ENCODE measurements at regions not wholly inside any gene's neighbourhood (a gene's known extent, or its start where the extent isn't known, plus 50 kb on each side); places are given as distances from the start of the nearest gene placed in this dataset.

DNA sequence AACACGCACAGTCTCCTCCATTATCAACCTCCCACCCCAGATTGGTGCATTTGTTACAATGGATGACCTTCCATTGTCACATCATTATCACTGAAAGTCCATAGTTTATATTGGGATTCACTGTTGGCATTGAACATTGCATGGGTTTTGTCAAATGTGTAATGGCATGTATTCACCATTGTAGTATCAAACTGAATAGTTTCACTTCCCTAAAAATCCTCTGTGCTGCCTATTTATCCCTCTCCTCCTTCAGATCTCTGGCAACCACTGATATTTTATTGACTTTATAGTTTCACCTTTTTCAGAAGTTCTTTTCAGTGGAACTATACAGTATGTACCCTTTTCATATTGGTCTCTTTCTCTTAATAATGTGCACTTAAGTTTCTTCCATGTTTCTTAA lies 1565.4 kb downstream of the PCDH18 start:
- Histone ChIP-seq H3K27ac (no peak overlapping the region), H3K9me3 (ENCODE audit: insufficient read depth, low read depth) (no peaks in the 10 kb centered on the region), H3K27me3 (ENCODE audit: insufficient read depth, low read depth) (no peaks in the 10 kb centered on the region), H2AFZ (no peak overlapping the region), H3K9me2 (ENCODE audit: insufficient read depth) (no peaks in the 10 kb centered on the region), H3F3A (ENCODE audit: insufficient read depth, low read depth) (no peaks in the 10 kb centered on the region), H3K79me2 (ENCODE audit: low read depth) (no peaks in the 10 kb centered on the region), H3K36me3 (ENCODE audit: low read depth) (no peaks in the 10 kb centered on the region), H3K4me2 (no peak overlapping the region), H3K4me1 (replicated peaks; ENCODE audit: insufficient read depth) (no peaks in the 10 kb centered on the region), H3K4me3 (no peak overlapping the region), H4K20me1 (ENCODE audit: insufficient read depth) (no peaks in the 10 kb centered on the region)
- intact Hi-C loops (cut with micrococcal nuclease; ENCODE audit: unreplicated experiment): no loop called here
- DNase-seq: no peak
- CTCF ChIA-PET: no interaction called here
- no TSS peak for BruUV-seq (replicated peaks)
- TF ChIP-seq EZH2 (IDR thresholded peaks at IDR 0.05; ENCODE audit: low read depth) (no peak), CTCF (conservative IDR thresholded peaks at IDR 0.05) (no peak)
- POLR2A ChIA-PET (ENCODE audit: unreplicated experiment): no interaction called here

GRCh38 chr4:135963009-135963408 lies 1569.3 kb downstream of the PCDH18 start:
- no peak overlapping the region for H2AFZ ChIP-seq
- H3K9me3 ChIP-seq (ENCODE audit: insufficient read depth, low read depth): no peaks in the 10 kb centered on the region
- TF ChIP-seq CTCF (conservative IDR thresholded peaks at IDR 0.05) (no peak), EZH2 (IDR thresholded peaks at IDR 0.05; ENCODE audit: low read depth) (no peak)
- no peak for DNase-seq
- BruUV-seq (replicated peaks): no TSS peak
- intact Hi-C loops (cut with micrococcal nuclease; ENCODE audit: unreplicated experiment): no loop called here
- no peaks in the 10 kb centered on the region for H3F3A ChIP-seq (ENCODE audit: insufficient read depth, low read depth)
- no peaks in the 10 kb centered on the region for H3K4me1 ChIP-seq (replicated peaks; ENCODE audit: insufficient read depth)
- H3K9me2 ChIP-seq (ENCODE audit: insufficient read depth): no peaks in the 10 kb centered on the region
- H3K79me2 ChIP-seq (ENCODE audit: low read depth): no peaks in the 10 kb centered on the region
- POLR2A ChIA-PET (ENCODE audit: unreplicated experiment): no interaction called here
- H3K27me3 ChIP-seq (ENCODE audit: insufficient read depth, low read depth): no peaks in the 10 kb centered on the region
- H3K36me3 ChIP-seq (ENCODE audit: low read depth): no peaks in the 10 kb centered on the region
- no peak overlapping the region for H3K4me2 ChIP-seq
- H3K27ac ChIP-seq: no peak overlapping the region
- CTCF ChIA-PET: no interaction called here
- H4K20me1 ChIP-seq (ENCODE audit: insufficient read depth): no peaks in the 10 kb centered on the region
- no peak overlapping the region for H3K4me3 ChIP-seq

GRCh38 chr4:135949931-135950330 lies 1582.4 kb downstream of the PCDH18 start:
- TF ChIP-seq EZH2 (IDR thresholded peaks at IDR 0.05; ENCODE audit: low read depth) (no peak), CTCF (conservative IDR thresholded peaks at IDR 0.05) (no peak)
- Histone ChIP-seq H3K9me2 (ENCODE audit: insufficient read depth) (no peaks in the 10 kb centered on the region), H2AFZ (no peak overlapping the region), H3K4me3 (no peak overlapping the region), H3K4me1 (replicated peaks; ENCODE audit: insufficient read depth) (no peaks in the 10 kb centered on the region), H3F3A (ENCODE audit: insufficient read depth, low read depth) (no peaks in the 10 kb centered on the region), H3K4me2 (no peak overlapping the region), H3K27me3 (ENCODE audit: insufficient read depth, low read depth) (no peaks in the 10 kb centered on the region), H3K27ac (no peak overlapping the region), H4K20me1 (ENCODE audit: insufficient read depth) (no peaks in the 10 kb centered on the region), H3K79me2 (ENCODE audit: low read depth) (no peaks in the 10 kb centered on the region), H3K9me3 (ENCODE audit: insufficient read depth, low read depth) (no peaks in the 10 kb centered on the region), H3K36me3 (ENCODE audit: low read depth) (no peaks in the 10 kb centered on the region)
- no peak for DNase-seq
- no TSS peak for BruUV-seq (replicated peaks)
- intact Hi-C loops (cut with micrococcal nuclease; ENCODE audit: unreplicated experiment): no loop called here
- POLR2A ChIA-PET (ENCODE audit: unreplicated experiment): no interaction called here
- CTCF ChIA-PET: no interaction called here

All from PC-9 (cell line).